SK-N-SH (cell line): ENCODE measurements at regions not wholly inside any gene's neighbourhood (a gene's known extent, or its start where the extent isn't known, plus 50 kb on each side); places are given as distances from the start of the nearest gene placed in this dataset.

ENCODE experiments used
- CTCF ChIA-PET: fragments of 300-600, 350-600 bp; formaldehyde crosslinking; extraction: SDS; loops from one replicate; lab custom pipeline; 2021; lab: Yijun Ruan, JAX
- POLR2A ChIA-PET: fragments of 350-600 bp; sonication (Branson Sonifier 250); formaldehyde crosslinking; extraction: SDS; loops from one replicate; lab custom pipeline; 2020; ENCODE audit warnings: antibody characterized with exemption, inconsistent platforms; lab: Yijun Ruan, JAX
- DNase-seq: peaks from one replicate; pipeline ENCODE4 v3.0.0; 2012
- H2AFZ ChIP-seq: fragments of 200-600 bp; sonication (generic); 2 replicates; pipeline ENCODE4 v1.8.1; 2016; ENCODE audit warnings: antibody characterized with exemption, mild to moderate bottlenecking, low read depth
- H3F3A ChIP-seq: fragments of 200-600 bp; sonication (generic); replicated peaks from 2 replicates; pipeline ENCODE3; 2016; ENCODE audit warnings: antibody characterized with exemption, mild to moderate bottlenecking; ENCODE audit not compliant: insufficient read depth
- H3K27ac ChIP-seq, 2 experiments: fragments of 200-500 bp in 1 of 2; fragments of 200-600 bp in 1 of 2; sonication (Bioruptor generic) in 1 of 2; sonication (generic), shearing (Covaris generic) in 1 of 2; 2 replicates each; pipeline versions ENCODE4 v1.5.1 to v1.6.1; 2014 to 2016; ENCODE audit warnings: low read depth in 2 of 2, inconsistent platforms in 1 of 2, low read length in 1 of 2, mild to moderate bottlenecking in 1 of 2, mixed read lengths in 1 of 2
- H3K27me3 ChIP-seq: fragments of 200-600 bp; sonication (generic), shearing (Covaris generic); 2 replicates; pipeline ENCODE4 v1.6.1; 2016; ENCODE audit warnings: mixed run types; ENCODE audit not compliant: insufficient read depth
- H3K36me3 ChIP-seq, 2 experiments: fragments of 200-500 bp in 1 of 2; fragments of 200-600 bp in 1 of 2; sonication (Bioruptor generic) in 1 of 2; sonication (generic) in 1 of 2; replicated peaks in 1 of 2; 2 replicates each; pipeline versions ENCODE3 to v1.5.1; 2014 to 2016; ENCODE audit warnings: low read length in 1 of 2, mild to moderate bottlenecking in 1 of 2; ENCODE audit not compliant: insufficient read depth in 2 of 2, control insufficient read depth in 1 of 2
- H3K4me1 ChIP-seq, 2 experiments: fragments of 200-500 bp in 1 of 2; fragments of 200-600 bp in 1 of 2; sonication (Bioruptor generic) in 1 of 2; sonication (generic), shearing (Covaris generic) in 1 of 2; 2 replicates each; pipeline versions ENCODE4 v1.5.1 to v1.6.1; 2014 to 2016; ENCODE audit warnings: low read depth in 1 of 2, low read length in 1 of 2, mixed run types in 1 of 2; ENCODE audit not compliant: insufficient read depth in 2 of 2, control insufficient read depth in 1 of 2
- H3K4me2 ChIP-seq: fragments of 200-600 bp; sonication (generic), shearing (Covaris generic); 2 replicates; pipeline ENCODE4 v1.6.1; 2017; ENCODE audit warnings: mixed run types
- H3K4me3 ChIP-seq, 2 experiments: fragments of 200-500 bp in 1 of 2; fragments of 200-600 bp in 1 of 2; sonication (Bioruptor generic) in 1 of 2; sonication (generic), shearing (Covaris generic) in 1 of 2; 2 replicates each; pipeline versions ENCODE4 v1.5.1 to v1.8.1; 2014 to 2016; ENCODE audit warnings: low read depth in 2 of 2, inconsistent platforms in 1 of 2, low read length in 1 of 2, mild to moderate bottlenecking in 1 of 2, mixed read lengths in 1 of 2, moderate library complexity in 1 of 2
- H3K79me2 ChIP-seq: fragments of 200-600 bp; sonication (generic); 2 replicates; pipeline ENCODE4 v1.8.1; 2017; ENCODE audit warnings: mild to moderate bottlenecking; ENCODE audit not compliant: insufficient read depth
- H3K9ac ChIP-seq: fragments of 200-600 bp; sonication (generic); 2 replicates; pipeline ENCODE4 v1.6.1; 2017; ENCODE audit warnings: mixed run types
- H3K9me2 ChIP-seq: fragments of 200-600 bp; sonication (generic); 2 replicates; pipeline ENCODE4 v1.6.1; 2017; ENCODE audit warnings: mixed run types
- H3K9me3 ChIP-seq: fragments of 200-600 bp; sonication (generic); 2 replicates; pipeline ENCODE4 v1.6.1; 2017; ENCODE audit warnings: mixed run types, mild to moderate bottlenecking, moderate library complexity
- H4K20me1 ChIP-seq: fragments of 200-600 bp; sonication (generic); 2 replicates; pipeline ENCODE4 v1.6.1; 2017; ENCODE audit warnings: mild to moderate bottlenecking, mixed run types; ENCODE audit not compliant: insufficient read depth
- ELF1 ChIP-seq: IDR thresholded peaks from 2 replicates; pipeline ENCODE4 v1.4.0; 2012
- FOXM1 ChIP-seq: IDR thresholded peaks from 2 replicates; pipeline ENCODE4 v1.4.0; 2012; ENCODE audit warnings: low read depth, mild to moderate bottlenecking
- GATA2 ChIP-seq: sonication (generic); formaldehyde crosslinking; IDR thresholded peaks from 2 replicates; pipeline ENCODE4 v1.5.0; 2020; ENCODE audit warnings: mild to moderate bottlenecking, missing genetic modification reagents
- JUND ChIP-seq: IDR thresholded peaks from 2 replicates; pipeline ENCODE4 v1.4.0; 2012
- MEF2A ChIP-seq: IDR thresholded peaks from 2 replicates; pipeline ENCODE4 v1.4.0; 2012; ENCODE audit warnings: low read depth, borderline replicate concordance
- MXI1 ChIP-seq: IDR thresholded peaks from 2 replicates; pipeline ENCODE4 v1.6.1; 2012; ENCODE audit warnings: mild to moderate bottlenecking, low read depth, low read length, improper control_type of control experiment
- POLR2AphosphoS5 ChIP-seq: IDR thresholded peaks from 2 replicates; pipeline ENCODE4 v1.6.1; 2012; ENCODE audit warnings: low read depth, low read length
- RAD21 ChIP-seq: IDR thresholded peaks from 2 replicates; pipeline ENCODE4 v1.6.1; 2012; ENCODE audit warnings: mild to moderate bottlenecking, low read length
- RCOR1 ChIP-seq: fragments of 150-350 bp; IDR thresholded peaks from 2 replicates; pipeline ENCODE4 v1.6.1; 2017; ENCODE audit warnings: antibody characterized with exemption, low read length
- RFX5 ChIP-seq: IDR thresholded peaks from 2 replicates; pipeline ENCODE4 v1.6.1; 2012; ENCODE audit warnings: mild to moderate bottlenecking, improper control_type of control experiment, low read length
- SIN3A ChIP-seq: IDR thresholded peaks from 2 replicates; pipeline ENCODE4 v1.6.1; 2012; ENCODE audit warnings: low read depth, mild to moderate bottlenecking, low read length, moderate library complexity, borderline replicate concordance
- TAF1 ChIP-seq: IDR thresholded peaks from 2 replicates; pipeline ENCODE4 v1.6.1; 2012; ENCODE audit warnings: low read depth, mild to moderate bottlenecking, low read length, moderate library complexity, borderline replicate concordance
- TEAD4 ChIP-seq: IDR thresholded peaks from 2 replicates; pipeline ENCODE4 v1.4.0; 2012; ENCODE audit warnings: mild to moderate bottlenecking, borderline replicate concordance; ENCODE audit not compliant: insufficient read depth
- ZBTB33 ChIP-seq: IDR thresholded peaks from 2 replicates; pipeline ENCODE4 v1.4.0; 2012; ENCODE audit warnings: low read depth, borderline replicate concordance
- WGBS: methylation state at CpG from one replicate; pipeline ENCODE4 v1.1.6; 2017; ENCODE audit warnings: low lambda C conversion rate; 5-methylcytosine and 5-hydroxymethylcytosine counted together

- TF ChIP-seq MEF2A (no peak), GATA2 (0 out of 2 replicates have a peak, but pooled peaks have one; percentile 17)
- POLR2A ChIA-PET: no interaction called here
- Histone ChIP-seq H3K9me2 (no peaks in the 10 kb centered on the region), H3K27ac (no peak overlapping the region), H3K36me3 (no peaks in the 10 kb centered on the region), H3K79me2 (no peaks in the 10 kb centered on the region), H4K20me1 (no peaks in the 10 kb centered on the region), H2AFZ (no peak overlapping the region), H3K9ac (no peak overlapping the region), H3K9me3 (no peaks in the 10 kb centered on the region), H3F3A (no peaks in the 10 kb centered on the region), H3K4me3 (no peak overlapping the region), H3K4me2 (no peak overlapping the region), H3K27me3 (0 out of 2 replicates have a peak, but pooled peaks cover 7% of the 10 kb centered on the region), H3K4me1 (no peaks in the 10 kb centered on the region; a peak in 1 of 4 replicates)
- WGBS: 5% methylated on average over 5 of the region's 6 CpGs
- CTCF ChIA-PET: no interaction called here
- no peak for DNase-seq
Measured at GRCh38 chr12:3379079-3379478, 111.9 kb upstream of the PRMT8 start.

GRCh38 chr12:3380200-3381043 lies 110.6 kb upstream of the PRMT8 start:
- Histone ChIP-seq H3K9me3 (no peaks in the 10 kb centered on the region), H3K9ac (no peak overlapping the region), H3K27me3 (0 out of 2 replicates have a peak, but pooled peaks cover 7% of the 10 kb centered on the region), H3K79me2 (no peaks in the 10 kb centered on the region), H4K20me1 (no peaks in the 10 kb centered on the region), H3K4me1 (no peaks in the 10 kb centered on the region; a peak in 1 of 4 replicates), H3F3A (no peaks in the 10 kb centered on the region), H3K4me3 (no peak overlapping the region), H2AFZ (no peak overlapping the region), H3K36me3 (no peaks in the 10 kb centered on the region), H3K27ac (no peak overlapping the region), H3K4me2 (no peak overlapping the region), H3K9me2 (no peaks in the 10 kb centered on the region)
- ChIA-PET CTCF (no interaction called here), POLR2A (no interaction called here)
- TF ChIP-seq POLR2AphosphoS5 (no peak), MXI1 (no peak), RCOR1 (no peak), ZBTB33 (no peak), JUND (no peak), ELF1 (no peak), TAF1 (no peak), TEAD4 (no peak), SIN3A (no peak), FOXM1 (no peak), RAD21 (no peak), RFX5 (no peak)
- no peak for DNase-seq
- WGBS: 49% methylated on average over 15 of the region's 15 CpGs
